ENCODE measurements at regions not wholly inside any gene's neighbourhood (a gene's known extent, or its start where the extent isn't known, plus 50 kb on each side); places are given as distances from the start of the nearest gene placed in this dataset.
A peak's percentile ranks its signal among the peaks of the same experiment; 100 is the strongest.

DNA sequence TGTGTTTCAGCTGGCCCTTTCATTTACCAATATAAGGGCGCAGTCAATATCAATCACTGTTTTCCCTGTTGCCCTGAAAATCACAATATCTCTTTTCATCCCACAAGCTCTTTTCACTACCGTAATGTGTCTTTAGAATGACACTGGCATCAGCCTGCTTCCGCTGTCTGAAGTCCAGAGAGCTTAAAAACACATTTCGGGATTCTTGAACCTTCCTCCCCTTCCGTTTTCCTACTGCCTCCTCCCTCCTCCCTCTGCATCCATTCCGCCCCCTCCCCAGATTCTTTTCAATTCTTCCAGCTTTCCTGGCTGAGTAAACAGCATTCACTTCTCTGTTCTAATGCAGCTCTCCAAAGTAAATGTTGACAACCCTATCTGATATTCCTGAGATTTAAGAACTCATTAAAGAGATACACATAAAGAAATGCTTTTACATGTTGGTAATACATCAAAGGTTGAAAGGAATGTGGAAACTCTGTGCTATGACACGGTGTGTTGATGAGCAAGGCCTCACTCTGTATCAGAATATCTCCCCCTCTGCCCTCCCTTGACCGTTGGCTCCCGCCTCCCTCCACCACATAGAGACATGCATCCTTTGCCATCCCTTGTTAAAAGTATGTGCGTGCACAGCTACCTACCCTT lies 83.5 kb upstream of the SPRY1 start:
- no peak for DNase-seq (ENCODE audit: insufficient read length, low spot score)
- TF ChIP-seq POLR2A (IDR thresholded peaks at IDR 0.05; ENCODE audit: low read depth, low read length) = no peak
- FAIRE-seq = no peak

DNA sequence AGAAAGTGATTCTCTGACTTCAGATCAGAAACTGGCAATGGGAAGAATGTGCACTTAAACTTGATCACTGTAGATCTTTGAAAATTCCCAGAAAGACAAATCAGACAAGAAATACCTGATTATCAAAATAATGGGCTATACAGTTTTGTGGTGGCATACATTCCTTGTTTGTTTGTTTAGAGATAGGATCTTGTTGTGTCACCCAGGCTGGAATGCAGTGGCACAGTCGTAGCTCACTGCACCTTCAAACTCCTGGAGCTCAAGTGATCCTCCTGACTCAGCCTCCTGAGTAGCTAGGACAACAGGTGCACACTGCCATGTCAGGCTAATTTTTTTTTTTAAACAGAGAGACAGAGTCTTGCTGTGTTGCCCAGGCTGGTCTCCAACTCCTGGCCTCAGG lies 81.0 kb upstream of the SPRY1 start:
- no peak for DNase-seq (ENCODE audit: insufficient read length, low spot score)
- no peak for TF ChIP-seq POLR2A (IDR thresholded peaks at IDR 0.05; ENCODE audit: low read depth, low read length)
- FAIRE-seq = no peak

GRCh38 chr4:123317211-123317610 lies 79.4 kb upstream of the SPRY1 start:
- FAIRE-seq = no peak
- DNase-seq (ENCODE audit: insufficient read length, low spot score) = no peak
- no peak for TF ChIP-seq POLR2A (IDR thresholded peaks at IDR 0.05; ENCODE audit: low read depth, low read length)

- no peak for TF ChIP-seq POLR2A (IDR thresholded peaks at IDR 0.05; ENCODE audit: low read depth, low read length)
- FAIRE-seq = no peak
- DNase-seq (ENCODE audit: insufficient read length, low spot score) = no peak
Observed at GRCh38 chr4:123319639-123320038, 77.0 kb upstream of the SPRY1 start.

- FAIRE-seq = no peak
- no peak for DNase-seq (ENCODE audit: insufficient read length, low spot score)
- TF ChIP-seq POLR2A (IDR thresholded peaks at IDR 0.05; ENCODE audit: low read depth, low read length) = no peak
Observed at GRCh38 chr4:123323998-123324397, 72.6 kb upstream of the SPRY1 start.

GRCh38 chr4:123325241-123325681 lies 71.3 kb upstream of the SPRY1 start:
- FAIRE-seq (no peak), DNase-seq (ENCODE audit: insufficient read length, low spot score) (no peak)
- TF ChIP-seq POLR2A (IDR thresholded peaks at IDR 0.05; ENCODE audit: low read depth, low read length) = no peak

GRCh38 chr4:123327346-123327745 lies 69.2 kb upstream of the SPRY1 start:
- FAIRE-seq (no peak), DNase-seq (ENCODE audit: insufficient read length, low spot score) (no peak)
- TF ChIP-seq POLR2A (IDR thresholded peaks at IDR 0.05; ENCODE audit: low read depth, low read length) = no peak

- TF ChIP-seq POLR2A (IDR thresholded peaks at IDR 0.05; ENCODE audit: low read depth, low read length) = no peak
- FAIRE-seq (no peak), DNase-seq (ENCODE audit: insufficient read length, low spot score) (no peak)
Observed at GRCh38 chr4:123327846-123328429, 68.7 kb upstream of the SPRY1 start.

DNA sequence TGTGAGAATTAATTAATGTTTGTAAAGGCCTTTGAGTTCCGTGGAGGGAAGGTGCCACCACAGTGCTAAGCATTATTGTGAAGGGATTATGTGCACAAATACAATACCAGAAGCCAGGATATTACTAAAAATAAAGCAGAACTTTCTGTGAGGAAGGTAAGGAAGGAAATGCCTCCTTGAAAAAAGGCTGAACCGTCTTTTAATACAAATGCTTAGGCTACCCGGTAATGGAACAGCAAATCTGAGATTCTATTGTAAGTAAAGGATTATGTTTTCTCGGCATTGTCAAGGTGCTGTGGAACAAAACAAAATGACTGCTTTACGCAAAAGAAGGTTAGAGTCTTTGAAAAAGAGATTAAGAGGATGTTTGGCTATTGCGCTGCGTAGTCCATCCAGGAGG lies 57.9 kb upstream of the SPRY1 start:
- TF ChIP-seq POLR2A (IDR thresholded peaks at IDR 0.05; ENCODE audit: low read depth, low read length) = no peak
- FAIRE-seq = no peak

GRCh38 chr4:123339507-123340380 lies 56.9 kb upstream of the SPRY1 start:
- TF ChIP-seq POLR2A (IDR thresholded peaks at IDR 0.05; ENCODE audit: low read depth, low read length) = no peak
- DNase-seq (ENCODE audit: insufficient read length, low spot score) (no peak), FAIRE-seq (no peak)

More for the DNA sequence above, 57.9 kb upstream of the SPRY1 start:
- no peak for DNase-seq (ENCODE audit: insufficient read length, low spot score)

- DNase-seq (ENCODE audit: insufficient read length, low spot score) = peak; percentile 40
- peak; percentile 30 for FAIRE-seq
- TF ChIP-seq POLR2A (IDR thresholded peaks at IDR 0.05; ENCODE audit: low read depth, low read length) = no peak
Observed at GRCh38 chr4:123340381-123340701, 56.3 kb upstream of the SPRY1 start.

DNA sequence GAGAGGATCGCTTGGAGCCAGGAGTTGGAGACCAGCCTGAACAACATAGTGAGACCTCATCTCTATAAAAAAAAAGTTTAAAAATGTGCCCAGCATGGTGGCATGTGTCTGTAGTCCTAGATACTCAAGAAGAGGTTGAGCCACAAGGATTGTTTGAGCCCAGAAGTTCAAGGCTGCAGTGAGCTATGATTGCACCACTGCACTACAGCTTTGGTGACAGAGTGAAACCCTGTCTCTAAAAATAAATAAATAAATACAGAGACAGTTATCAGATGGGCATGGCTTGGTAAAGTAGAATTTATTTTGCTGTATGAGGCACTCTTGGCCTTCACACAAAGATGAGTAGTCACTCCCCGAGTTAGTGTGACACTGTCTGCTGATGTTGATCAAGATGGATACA lies 54.1 kb upstream of the SPRY1 start:
- DNase-seq (ENCODE audit: insufficient read length, low spot score) (no peak), FAIRE-seq (no peak)
- TF ChIP-seq POLR2A (IDR thresholded peaks at IDR 0.05; ENCODE audit: low read depth, low read length) = no peak

DNA sequence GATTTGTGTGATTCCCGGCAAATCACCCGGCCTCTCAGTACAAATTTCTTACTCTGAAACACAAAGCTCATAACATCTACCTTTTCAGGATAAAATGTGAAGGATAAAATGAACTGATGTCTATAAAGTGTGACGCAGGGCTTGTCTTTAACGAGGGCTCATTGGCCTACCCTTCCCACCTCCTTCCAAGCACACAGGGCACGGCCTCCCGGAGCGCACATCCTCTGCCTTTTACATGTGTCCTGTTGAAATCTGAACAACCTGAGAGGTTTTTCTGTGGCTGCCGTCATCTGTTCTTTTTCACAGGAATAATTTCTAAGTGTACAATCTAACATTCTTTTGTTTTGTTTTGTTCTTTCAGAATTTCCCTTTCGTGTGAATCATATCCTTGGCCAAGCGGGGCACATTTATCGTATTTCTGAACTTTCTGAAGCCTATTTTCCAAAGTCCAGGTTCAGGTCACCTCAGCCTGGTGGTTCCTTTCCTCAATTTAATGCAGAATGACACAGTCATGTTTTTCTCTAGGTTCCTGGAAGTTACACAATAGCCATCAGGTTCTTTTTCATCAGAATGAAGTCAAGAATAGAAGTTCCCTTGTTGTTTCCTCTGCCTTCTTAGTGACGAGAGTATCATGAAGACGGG lies 53.1 kb upstream of the SPRY1 start:
- no peak for TF ChIP-seq POLR2A (IDR thresholded peaks at IDR 0.05; ENCODE audit: low read depth, low read length)
- no peak for FAIRE-seq
- DNase-seq (ENCODE audit: insufficient read length, low spot score) = no peak

Data from H54 (cell line).